GM23338 (cell line): ENCODE measurements at regions not wholly inside any gene's neighbourhood (a gene's known extent, or its start where the extent isn't known, plus 50 kb on each side); places are given as distances from the start of the nearest gene placed in this dataset.

Source experiments
- CTCF ChIP-seq, 2 experiments: fragments of 200-600 bp in 1 of 2; sonication (generic) in 1 of 2; conservative IDR thresholded peaks; 2 replicates each; pipeline versions ENCODE4 v1.5.1 to v1.6.1; 2016 to 2017; ENCODE audit warnings: antibody characterized with exemption in 2 of 2, low read depth in 2 of 2, mild to moderate bottlenecking in 2 of 2, moderate library complexity in 1 of 2
- POLR2AphosphoS5 ChIP-seq: IDR thresholded peaks from 2 replicates; pipeline ENCODE4 v1.6.1; 2016; ENCODE audit warnings: antibody characterized with exemption, low read depth

DNA sequence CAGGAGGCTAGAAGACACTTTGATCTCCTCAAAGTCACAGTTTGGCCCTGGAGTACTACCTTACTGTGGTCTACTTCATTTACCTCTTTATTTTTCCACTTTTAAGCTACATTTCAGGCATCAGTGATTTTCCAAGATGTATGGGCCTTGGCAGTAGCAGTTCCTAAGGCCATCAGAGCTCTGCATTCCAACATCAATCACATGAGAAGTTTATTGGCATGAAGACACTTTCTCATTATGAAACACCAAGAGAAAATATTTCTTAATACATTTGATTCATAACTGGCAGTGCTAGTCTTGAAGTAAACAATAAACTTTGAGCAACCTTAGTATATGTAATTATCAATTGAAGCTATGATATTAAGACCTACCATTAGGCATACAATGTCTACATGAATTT is 178.1 kb downstream of the IL15 start:
- TF ChIP-seq CTCF (conservative IDR thresholded peaks at IDR 0.05; ENCODE audit: low read depth in 2 of 2), result no peak
- no peak for TF ChIP-seq POLR2AphosphoS5
